ENCODE measurements at regions not wholly inside any gene's neighbourhood (a gene's known extent, or its start where the extent isn't known, plus 50 kb on each side); places are given as distances from the start of the nearest gene placed in this dataset.

GRCh38 chr3:159632128-159632527 lies 356.5 kb upstream of the IL12A start:
- TF ChIP-seq CTCF (optimal IDR thresholded peaks at IDR 0.05 in 1 of 3, IDR thresholded peaks at IDR 0.05 in 1 of 3, conservative IDR thresholded peaks at IDR 0.05 in 1 of 3; ENCODE audit: extremely low read depth in 1 of 3, insufficient read depth in 2 of 3, low read length in 3 of 3) = no peak
- TF ChIP-seq EZH2 (IDR thresholded peaks at IDR 0.05; ENCODE audit: low read length) = no peak
